ENCODE measurements at regions not wholly inside any gene's neighbourhood (a gene's known extent, or its start where the extent isn't known, plus 50 kb on each side); places are given as distances from the start of the nearest gene placed in this dataset.

DNA sequence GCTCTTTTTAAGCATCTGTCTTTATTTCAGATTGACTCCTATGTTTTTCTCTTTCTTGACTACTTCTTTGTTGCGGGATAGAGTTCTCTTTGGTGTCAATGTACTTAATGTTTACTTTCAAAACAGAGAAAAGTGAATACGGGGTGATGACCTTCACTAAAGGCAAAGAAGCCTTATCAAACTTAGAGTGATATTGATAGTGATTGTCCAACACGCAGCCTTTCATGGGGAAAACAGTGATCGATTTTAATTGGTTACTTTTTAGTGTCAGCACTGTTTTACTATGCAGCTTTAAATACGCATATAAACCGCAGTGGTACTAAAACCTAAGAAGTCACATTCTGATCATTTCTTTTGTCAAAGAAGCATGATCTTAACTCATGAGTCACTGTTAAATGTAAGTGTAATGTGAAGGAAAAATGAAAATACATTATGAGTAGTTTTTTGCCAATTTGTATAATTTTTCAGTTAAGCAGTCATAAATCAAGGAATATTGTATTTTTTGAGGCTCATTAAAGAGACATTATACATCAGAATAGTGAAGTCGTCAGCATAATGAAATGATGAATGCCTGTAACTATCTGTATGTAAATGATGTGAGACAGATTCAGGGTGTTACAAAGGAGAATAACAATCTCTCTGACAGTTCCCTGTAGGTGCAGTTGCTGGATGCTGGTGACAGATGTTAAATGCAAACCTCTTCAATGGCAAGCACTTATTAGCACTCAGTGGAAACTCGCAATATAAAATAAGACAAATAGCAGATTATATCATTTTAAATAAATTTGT lies 2082.8 kb upstream of the TENM3 start:
- no peak for DNase-seq (ENCODE audit: low read depth, low spot score)
- TF ChIP-seq EZH2 (IDR thresholded peaks at IDR 0.05) (no peak), FOXP2 (optimal IDR thresholded peaks at IDR 0.05; ENCODE audit: control extremely low read depth, extremely low read length, insufficient read depth) (no peak), POLR2AphosphoS5 (IDR thresholded peaks at IDR 0.05; ENCODE audit: borderline replicate concordance, low read depth, low read length) (no peak)
- Histone ChIP-seq H3K36me3 (ENCODE audit: insufficient read depth, low read length) (no peaks in the 10 kb centered on the region), H3K9ac (ENCODE audit: insufficient read length) (no peak overlapping the region), H3K4me3 (no peak overlapping the region), H3K9me3 (ENCODE audit: low read depth, low read length) (no peaks in the 10 kb centered on the region), H3K27ac (no peak overlapping the region)

DNA sequence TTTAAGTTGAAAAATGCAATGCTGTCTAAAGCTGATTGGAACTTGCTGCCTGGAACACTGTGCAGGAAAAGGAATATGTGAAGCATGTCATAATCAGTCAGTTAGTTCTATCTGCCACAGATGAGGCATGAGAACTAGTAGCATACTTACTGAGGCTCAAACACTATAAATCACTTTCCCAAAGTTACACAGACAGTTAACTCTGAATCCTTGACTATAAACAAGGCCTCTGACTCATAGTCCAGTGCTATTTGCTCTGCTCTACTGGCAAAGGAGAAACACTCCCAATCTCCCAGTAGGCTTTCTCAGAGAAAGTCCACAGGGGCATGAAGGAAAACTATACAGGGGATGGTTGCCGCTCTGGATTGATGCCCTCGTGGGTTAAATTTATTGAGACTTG lies 2078.4 kb upstream of the TENM3 start:
- no peak for DNase-seq (ENCODE audit: low read depth, low spot score)
- Histone ChIP-seq H3K9ac (ENCODE audit: insufficient read length) (no peak overlapping the region), H3K27ac (no peak overlapping the region), H3K4me3 (no peak overlapping the region), H3K36me3 (ENCODE audit: insufficient read depth, low read length) (no peaks in the 10 kb centered on the region), H3K9me3 (ENCODE audit: low read depth, low read length) (no peaks in the 10 kb centered on the region)
- TF ChIP-seq FOXP2 (optimal IDR thresholded peaks at IDR 0.05; ENCODE audit: control extremely low read depth, extremely low read length, insufficient read depth) = no peak
- TF ChIP-seq EZH2 (IDR thresholded peaks at IDR 0.05) = no peak
- no peak for TF ChIP-seq POLR2AphosphoS5 (IDR thresholded peaks at IDR 0.05; ENCODE audit: borderline replicate concordance, low read depth, low read length)

- DNase-seq (ENCODE audit: low read depth, low spot score) = no peak
- TF ChIP-seq EZH2 (IDR thresholded peaks at IDR 0.05) = no peak
- no peak for TF ChIP-seq POLR2AphosphoS5 (IDR thresholded peaks at IDR 0.05; ENCODE audit: borderline replicate concordance, low read depth, low read length)
- TF ChIP-seq FOXP2 (optimal IDR thresholded peaks at IDR 0.05; ENCODE audit: control extremely low read depth, extremely low read length, insufficient read depth) = no peak
Observed at GRCh38 chr4:180169394-180169793, 2073.8 kb upstream of the TENM3 start.

DNA sequence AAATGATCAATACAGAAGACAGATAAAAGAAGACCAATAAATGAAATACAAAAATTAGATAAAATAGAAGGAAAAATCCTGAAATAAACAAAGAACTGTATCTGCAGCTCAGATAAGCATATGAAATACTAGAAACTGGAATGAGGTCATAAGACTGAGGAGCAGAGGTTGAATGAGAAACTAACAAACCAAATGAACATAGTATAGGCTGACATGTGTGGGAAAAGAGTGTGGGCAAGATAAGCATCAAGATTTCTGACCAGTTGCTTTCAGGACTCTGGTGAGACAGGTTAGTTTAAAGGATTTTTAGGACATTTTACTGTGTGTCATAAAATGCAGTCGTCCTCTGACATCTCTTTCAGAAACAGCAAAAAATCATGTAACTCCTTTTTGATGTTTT lies 2073.2 kb upstream of the TENM3 start:
- Histone ChIP-seq H3K27ac (no peak overlapping the region), H3K9me3 (ENCODE audit: low read depth, low read length) (no peaks in the 10 kb centered on the region), H3K4me3 (no peak overlapping the region), H3K36me3 (ENCODE audit: insufficient read depth, low read length) (no peaks in the 10 kb centered on the region), H3K9ac (ENCODE audit: insufficient read length) (no peak overlapping the region)
- DNase-seq (ENCODE audit: low read depth, low spot score) = no peak
- TF ChIP-seq EZH2 (IDR thresholded peaks at IDR 0.05) (no peak), FOXP2 (optimal IDR thresholded peaks at IDR 0.05; ENCODE audit: control extremely low read depth, extremely low read length, insufficient read depth) (no peak), POLR2AphosphoS5 (IDR thresholded peaks at IDR 0.05; ENCODE audit: borderline replicate concordance, low read depth, low read length) (no peak)

More at GRCh38 chr4:180169394-180169793, 2073.8 kb upstream of the TENM3 start:
- Histone ChIP-seq H3K27ac (no peak overlapping the region), H3K4me3 (no peak overlapping the region), H3K36me3 (ENCODE audit: insufficient read depth, low read length) (no peaks in the 10 kb centered on the region), H3K9me3 (ENCODE audit: low read depth, low read length) (no peaks in the 10 kb centered on the region), H3K9ac (ENCODE audit: insufficient read length) (no peak overlapping the region)

DNA sequence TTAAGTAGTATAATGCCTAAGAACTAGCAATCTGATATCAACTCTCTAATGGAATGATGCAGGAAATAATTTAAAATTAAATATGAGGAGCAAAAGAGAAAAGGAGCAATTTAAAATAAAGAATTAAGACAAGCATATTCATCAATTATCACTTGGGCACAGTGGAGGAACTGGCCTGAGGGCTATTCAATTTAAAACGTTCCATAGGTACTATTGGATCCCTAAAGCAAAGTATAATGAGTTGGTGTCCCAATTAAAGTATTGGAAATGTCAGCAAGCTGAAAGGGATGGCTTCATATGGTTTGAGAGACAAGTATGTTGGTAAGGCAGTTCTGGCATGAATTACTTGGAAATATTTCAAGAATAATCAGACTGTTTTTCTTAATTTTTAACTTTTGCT lies 2064.1 kb upstream of the TENM3 start:
- Histone ChIP-seq H3K4me3 (no peak overlapping the region), H3K9ac (ENCODE audit: insufficient read length) (no peak overlapping the region), H3K27ac (no peak overlapping the region), H3K9me3 (ENCODE audit: low read depth, low read length) (no peaks in the 10 kb centered on the region), H3K36me3 (ENCODE audit: insufficient read depth, low read length) (no peaks in the 10 kb centered on the region)
- DNase-seq (ENCODE audit: low read depth, low spot score) = no peak
- TF ChIP-seq EZH2 (IDR thresholded peaks at IDR 0.05) (no peak), POLR2AphosphoS5 (IDR thresholded peaks at IDR 0.05; ENCODE audit: borderline replicate concordance, low read depth, low read length) (no peak), FOXP2 (optimal IDR thresholded peaks at IDR 0.05; ENCODE audit: control extremely low read depth, extremely low read length, insufficient read depth) (no peak)

DNA sequence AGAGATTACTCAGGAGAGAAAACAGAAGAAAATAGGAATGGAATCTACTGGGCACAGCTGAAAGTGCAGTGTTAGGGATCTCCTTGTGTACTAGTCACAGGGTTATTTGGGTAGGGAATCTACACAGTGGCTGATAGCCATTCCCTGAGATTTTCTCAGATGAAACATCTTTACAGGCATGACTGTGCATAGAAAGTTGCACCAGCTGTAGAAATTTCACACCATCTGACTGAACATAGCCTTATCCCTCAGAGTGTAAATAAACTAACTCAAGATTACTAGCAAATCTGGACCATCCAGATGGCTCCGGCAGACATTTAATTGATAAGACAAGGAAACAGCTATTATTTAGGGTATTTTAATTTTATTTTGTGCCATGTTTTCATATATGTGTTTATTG lies 2053.5 kb upstream of the TENM3 start:
- H3K9ac ChIP-seq (ENCODE audit: insufficient read length) = no peak overlapping the region
- no peak overlapping the region for H3K27ac ChIP-seq
- H3K9me3 ChIP-seq (ENCODE audit: low read depth, low read length) = no peaks in the 10 kb centered on the region
- H3K36me3 ChIP-seq (ENCODE audit: insufficient read depth, low read length) = no peaks in the 10 kb centered on the region
- DNase-seq (ENCODE audit: low read depth, low spot score) = no peak
- H3K4me3 ChIP-seq = no peak overlapping the region
- no peak for TF ChIP-seq EZH2 (IDR thresholded peaks at IDR 0.05)
- TF ChIP-seq FOXP2 (optimal IDR thresholded peaks at IDR 0.05; ENCODE audit: control extremely low read depth, extremely low read length, insufficient read depth) = no peak
- no peak for TF ChIP-seq POLR2AphosphoS5 (IDR thresholded peaks at IDR 0.05; ENCODE audit: borderline replicate concordance, low read depth, low read length)

- Histone ChIP-seq H3K4me3 (no peak overlapping the region), H3K9me3 (ENCODE audit: low read depth, low read length) (no peaks in the 10 kb centered on the region), H3K9ac (ENCODE audit: insufficient read length) (no peak overlapping the region), H3K27ac (no peak overlapping the region), H3K36me3 (ENCODE audit: insufficient read depth, low read length) (no peaks in the 10 kb centered on the region)
- TF ChIP-seq EZH2 (IDR thresholded peaks at IDR 0.05) (no peak), POLR2AphosphoS5 (IDR thresholded peaks at IDR 0.05; ENCODE audit: borderline replicate concordance, low read depth, low read length) (no peak), FOXP2 (optimal IDR thresholded peaks at IDR 0.05; ENCODE audit: control extremely low read depth, extremely low read length, insufficient read depth) (no peak)
- no peak for DNase-seq (ENCODE audit: low read depth, low spot score)
Observed at GRCh38 chr4:180190382-180190781, 2052.8 kb upstream of the TENM3 start.

DNA sequence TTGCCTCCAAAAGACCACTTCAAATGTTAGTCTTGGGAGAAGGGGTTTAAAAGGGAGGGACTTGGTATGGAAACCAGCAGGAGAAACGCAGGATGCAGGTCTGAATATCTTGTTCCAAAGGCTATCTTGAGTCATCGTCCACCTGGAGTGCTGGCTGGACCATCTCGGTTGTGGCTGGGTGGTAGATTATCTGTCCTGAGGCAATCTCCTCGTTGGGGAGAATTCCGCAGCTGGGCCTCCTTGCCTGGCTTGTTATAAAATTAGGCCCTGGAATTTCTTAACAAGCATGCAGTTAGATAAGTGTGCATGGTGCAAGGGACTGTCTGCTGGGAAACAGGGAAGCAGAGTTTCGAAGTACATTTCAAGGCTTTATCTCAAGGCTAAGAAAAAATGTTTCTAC lies 2045.7 kb upstream of the TENM3 start:
- no peak overlapping the region for H3K4me3 ChIP-seq
- H3K27ac ChIP-seq = no peak overlapping the region
- TF ChIP-seq POLR2AphosphoS5 (IDR thresholded peaks at IDR 0.05; ENCODE audit: borderline replicate concordance, low read depth, low read length) = no peak
- no peak for TF ChIP-seq EZH2 (IDR thresholded peaks at IDR 0.05)
- TF ChIP-seq FOXP2 (optimal IDR thresholded peaks at IDR 0.05; ENCODE audit: control extremely low read depth, extremely low read length, insufficient read depth) = no peak
- H3K9ac ChIP-seq (ENCODE audit: insufficient read length) = no peak overlapping the region
- H3K36me3 ChIP-seq (ENCODE audit: insufficient read depth, low read length) = no peaks in the 10 kb centered on the region
- H3K9me3 ChIP-seq (ENCODE audit: low read depth, low read length) = no peaks in the 10 kb centered on the region
- DNase-seq (ENCODE audit: low read depth, low spot score) = no peak

DNA sequence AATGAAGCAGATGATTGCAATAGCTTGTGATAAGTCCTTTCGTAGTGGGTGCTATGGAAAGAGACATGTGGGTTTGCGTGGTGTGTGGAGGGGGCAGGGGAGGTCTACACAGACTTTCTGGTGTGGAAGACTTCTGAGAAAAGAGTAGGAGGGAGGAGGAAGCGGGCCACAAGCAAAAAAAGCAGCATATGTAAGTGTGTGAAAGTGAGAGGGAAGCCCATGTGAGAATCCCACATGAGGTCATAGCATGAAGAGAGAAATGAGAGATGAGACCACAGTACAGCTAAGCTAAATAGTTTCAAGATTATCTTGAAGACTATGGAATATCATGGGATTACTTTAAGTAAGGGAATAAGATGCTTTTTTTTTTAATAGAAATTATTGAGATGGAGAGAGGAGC lies 2039.9 kb upstream of the TENM3 start:
- TF ChIP-seq POLR2AphosphoS5 (IDR thresholded peaks at IDR 0.05; ENCODE audit: borderline replicate concordance, low read depth, low read length) (no peak), EZH2 (IDR thresholded peaks at IDR 0.05) (no peak), FOXP2 (optimal IDR thresholded peaks at IDR 0.05; ENCODE audit: control extremely low read depth, extremely low read length, insufficient read depth) (no peak)
- Histone ChIP-seq H3K27ac (no peak overlapping the region), H3K4me3 (no peak overlapping the region), H3K36me3 (ENCODE audit: insufficient read depth, low read length) (no peaks in the 10 kb centered on the region), H3K9me3 (ENCODE audit: low read depth, low read length) (no peaks in the 10 kb centered on the region), H3K9ac (ENCODE audit: insufficient read length) (no peak overlapping the region)
- no peak for DNase-seq (ENCODE audit: low read depth, low spot score)
